ENCODE measurements at regions not wholly inside any gene's neighbourhood (a gene's known extent, or its start where the extent isn't known, plus 50 kb on each side); places are given as distances from the start of the nearest gene placed in this dataset.

GRCh38 chrX:20670611-20671010 lies 403.9 kb upstream of the RPS6KA3 start:
- Histone ChIP-seq H3K27ac (no peak overlapping the region), H3K27me3 (no peaks in the 10 kb centered on the region), H3K36me3 (no peaks in the 10 kb centered on the region), H3K4me3 (ENCODE audit: low read depth in 1 of 2, low read length in 1 of 2) (no peak overlapping the region), H3K9me3 (no peaks in the 10 kb centered on the region), H3K4me1 (ENCODE audit: control insufficient read depth in 1 of 2, insufficient read depth in 1 of 2, low read depth in 1 of 2, low read length in 1 of 2) (no peaks in the 10 kb centered on the region)
- TF ChIP-seq CTCF (IDR thresholded peaks at IDR 0.05): no peak

- Histone ChIP-seq H3K27ac (no peak overlapping the region), H3K4me1 (ENCODE audit: control insufficient read depth in 1 of 2, insufficient read depth in 1 of 2, low read depth in 1 of 2, low read length in 1 of 2) (no peaks in the 10 kb centered on the region), H3K9me3 (no peaks in the 10 kb centered on the region), H3K4me3 (ENCODE audit: low read depth in 1 of 2, low read length in 1 of 2) (no peak overlapping the region), H3K27me3 (no peaks in the 10 kb centered on the region), H3K36me3 (no peaks in the 10 kb centered on the region)
- TF ChIP-seq CTCF (IDR thresholded peaks at IDR 0.05): no peak
Measured at GRCh38 chrX:20668550-20668949, 401.8 kb upstream of the RPS6KA3 start.

- Histone ChIP-seq H3K4me1 (ENCODE audit: control insufficient read depth in 1 of 2, insufficient read depth in 1 of 2, low read depth in 1 of 2, low read length in 1 of 2) (no peaks in the 10 kb centered on the region), H3K27me3 (no peaks in the 10 kb centered on the region), H3K27ac (no peak overlapping the region), H3K4me3 (ENCODE audit: low read depth in 1 of 2, low read length in 1 of 2) (no peak overlapping the region), H3K36me3 (no peaks in the 10 kb centered on the region), H3K9me3 (no peaks in the 10 kb centered on the region)
- no peak for TF ChIP-seq CTCF (IDR thresholded peaks at IDR 0.05)
Measured at GRCh38 chrX:20666331-20666730, 399.6 kb upstream of the RPS6KA3 start.

- no peaks in the 10 kb centered on the region for H3K36me3 ChIP-seq
- H3K4me1 ChIP-seq (ENCODE audit: control insufficient read depth in 1 of 2, insufficient read depth in 1 of 2, low read depth in 1 of 2, low read length in 1 of 2): no peaks in the 10 kb centered on the region
- no peak overlapping the region for H3K4me3 ChIP-seq (ENCODE audit: low read depth in 1 of 2, low read length in 1 of 2)
- H3K27me3 ChIP-seq: no peaks in the 10 kb centered on the region
- H3K27ac ChIP-seq: no peak overlapping the region
- no peaks in the 10 kb centered on the region for H3K9me3 ChIP-seq
- no peak for TF ChIP-seq CTCF (IDR thresholded peaks at IDR 0.05)
Measured at GRCh38 chrX:20665481-20665880, 398.8 kb upstream of the RPS6KA3 start.

GRCh38 chrX:20664774-20665173 lies 398.1 kb upstream of the RPS6KA3 start:
- Histone ChIP-seq H3K27me3 (no peaks in the 10 kb centered on the region), H3K4me3 (ENCODE audit: low read depth in 1 of 2, low read length in 1 of 2) (no peak overlapping the region), H3K27ac (no peak overlapping the region), H3K36me3 (no peaks in the 10 kb centered on the region), H3K9me3 (no peaks in the 10 kb centered on the region), H3K4me1 (ENCODE audit: control insufficient read depth in 1 of 2, insufficient read depth in 1 of 2, low read depth in 1 of 2, low read length in 1 of 2) (no peaks in the 10 kb centered on the region)
- TF ChIP-seq CTCF (IDR thresholded peaks at IDR 0.05): no peak

- H3K4me1 ChIP-seq (ENCODE audit: control insufficient read depth in 1 of 2, insufficient read depth in 1 of 2, low read depth in 1 of 2, low read length in 1 of 2): no peaks in the 10 kb centered on the region
- H3K9me3 ChIP-seq: no peaks in the 10 kb centered on the region
- no peak for TF ChIP-seq CTCF (IDR thresholded peaks at IDR 0.05)
- H3K4me3 ChIP-seq (ENCODE audit: low read depth in 1 of 2, low read length in 1 of 2): no peak overlapping the region
- H3K36me3 ChIP-seq: no peaks in the 10 kb centered on the region
- no peaks in the 10 kb centered on the region for H3K27me3 ChIP-seq
- H3K27ac ChIP-seq: no peak overlapping the region
Measured at GRCh38 chrX:20664131-20664530, 397.4 kb upstream of the RPS6KA3 start.
